HG03135 (cell line): ENCODE measurements at regions not wholly inside any gene's neighbourhood (a gene's known extent, or its start where the extent isn't known, plus 50 kb on each side); places are given as distances from the start of the nearest gene placed in this dataset.

ENCODE experiments used
- ATAC-seq: cut with Tn5 transposase; IDR thresholded peaks from one replicate; pipeline ENCODE4 v1.9.1; 2021; ENCODE audit warnings: mild to moderate bottlenecking, moderate library complexity; ENCODE audit not compliant: unreplicated experiment

- no peak for ATAC-seq
These were observed 75.2 kb upstream of the CIBAR2 start for GRCh38 chr16:85187447-85187846.

GRCh38 chr16:85187886-85188285 lies 75.6 kb upstream of the CIBAR2 start:
- ATAC-seq: no peak

- no peak for ATAC-seq
These were observed 76.8 kb upstream of the CIBAR2 start for GRCh38 chr16:85188822-85189672.

GRCh38 chr16:85190572-85190971 lies 78.3 kb upstream of the CIBAR2 start:
- no peak for ATAC-seq

GRCh38 chr16:85191341-85191965 lies 79.2 kb upstream of the CIBAR2 start:
- no peak for ATAC-seq

- no peak for ATAC-seq
These were observed 80.2 kb upstream of the CIBAR2 start for GRCh38 chr16:85192238-85193114.

- ATAC-seq: no peak
These were observed 80.8 kb upstream of the CIBAR2 start for GRCh38 chr16:85193115-85193493.

GRCh38 chr16:85193876-85194275 lies 81.6 kb upstream of the CIBAR2 start:
- no peak for ATAC-seq

GRCh38 chr16:85194307-85195270 lies 82.3 kb upstream of the CIBAR2 start:
- ATAC-seq: no peak

GRCh38 chr16:85195271-85195647 lies 83.0 kb upstream of the CIBAR2 start:
- ATAC-seq: no peak

- no peak for ATAC-seq
These were observed 83.9 kb upstream of the CIBAR2 start for GRCh38 chr16:85195900-85196772.

GRCh38 chr16:85196976-85197375 lies 84.7 kb upstream of the CIBAR2 start:
- ATAC-seq: no peak

GRCh38 chr16:85197611-85198566 lies 85.6 kb upstream of the CIBAR2 start:
- ATAC-seq: no peak

GRCh38 chr16:85199069-85199725 lies 86.9 kb upstream of the CIBAR2 start:
- no peak for ATAC-seq

GRCh38 chr16:85199880-85200279 lies 87.6 kb upstream of the CIBAR2 start:
- ATAC-seq: no peak

- ATAC-seq: no peak
These were observed 88.4 kb upstream of the CIBAR2 start for GRCh38 chr16:85200471-85201278.

GRCh38 chr16:85201574-85201973 lies 89.3 kb upstream of the CIBAR2 start:
- ATAC-seq: no peak
